ENCODE measurements at regions not wholly inside any gene's neighbourhood (a gene's known extent, or its start where the extent isn't known, plus 50 kb on each side); places are given as distances from the start of the nearest gene placed in this dataset.

- TF ChIP-seq EZH2 (IDR thresholded peaks at IDR 0.05; ENCODE audit: low read length, missing control alignments): no peak
- TF ChIP-seq, protein P1, sequence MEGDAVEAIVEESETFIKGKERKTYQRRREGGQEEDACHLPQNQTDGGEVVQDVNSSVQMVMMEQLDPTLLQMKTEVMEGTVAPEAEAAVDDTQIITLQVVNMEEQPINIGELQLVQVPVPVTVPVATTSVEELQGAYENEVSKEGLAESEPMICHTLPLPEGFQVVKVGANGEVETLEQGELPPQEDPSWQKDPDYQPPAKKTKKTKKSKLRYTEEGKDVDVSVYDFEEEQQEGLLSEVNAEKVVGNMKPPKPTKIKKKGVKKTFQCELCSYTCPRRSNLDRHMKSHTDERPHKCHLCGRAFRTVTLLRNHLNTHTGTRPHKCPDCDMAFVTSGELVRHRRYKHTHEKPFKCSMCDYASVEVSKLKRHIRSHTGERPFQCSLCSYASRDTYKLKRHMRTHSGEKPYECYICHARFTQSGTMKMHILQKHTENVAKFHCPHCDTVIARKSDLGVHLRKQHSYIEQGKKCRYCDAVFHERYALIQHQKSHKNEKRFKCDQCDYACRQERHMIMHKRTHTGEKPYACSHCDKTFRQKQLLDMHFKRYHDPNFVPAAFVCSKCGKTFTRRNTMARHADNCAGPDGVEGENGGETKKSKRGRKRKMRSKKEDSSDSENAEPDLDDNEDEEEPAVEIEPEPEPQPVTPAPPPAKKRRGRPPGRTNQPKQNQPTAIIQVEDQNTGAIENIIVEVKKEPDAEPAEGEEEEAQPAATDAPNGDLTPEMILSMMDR (conservative IDR thresholded peaks at IDR 0.05 in 1 of 2, IDR thresholded peaks at IDR 0.05 in 1 of 2; ENCODE audit: low read depth in 1 of 2, low read length in 2 of 2): no peak
Observed at GRCh38 chr11:92810423-92811064, 158.9 kb upstream of the MTNR1B start.
